Mucosa of descending colon (tissue), 3 donors: ENCODE measurements at regions not wholly inside any gene's neighbourhood (a gene's known extent, or its start where the extent isn't known, plus 50 kb on each side); places are given as distances from the start of the nearest gene placed in this dataset.

ENCODE experiments used
- ATAC-seq: fragments of 200-7000 bp; cut with Tn5 transposase; one replicate; pipeline ENCODE4 v1.9.1; 2020; ENCODE audit warnings: mild to moderate bottlenecking, moderate library complexity
- DNase-seq, 3 donors: peaks; one replicate each; pipeline ENCODE4 v3.0.0-alpha.2; 2020
- H3K36me3 ChIP-seq: fragments of 200-600 bp; one replicate; pipeline ENCODE4 v1.8.0; 2021; ENCODE audit warnings: low read depth, mild to moderate bottlenecking
- H3K4me1 ChIP-seq: fragments of 200-600 bp; one replicate; pipeline ENCODE4 v1.8.0; 2021; ENCODE audit warnings: low read depth, mild to moderate bottlenecking
- H3K4me3 ChIP-seq: fragments of 200-600 bp; one replicate; pipeline ENCODE4 v1.8.0; 2021; ENCODE audit warnings: mild to moderate bottlenecking
- H3K9me3 ChIP-seq: fragments of 200-600 bp; one replicate; pipeline ENCODE4 v1.8.0; 2021; ENCODE audit warnings: mild to moderate bottlenecking
- CTCF ChIP-seq: fragments of 200-600 bp; IDR thresholded peaks from one replicate; pipeline ENCODE4 v1.8.0; 2022; ENCODE audit warnings: antibody characterized with exemption, mild to moderate bottlenecking
- intact Hi-C, 2 donors: fragments of 100-400 bp; cut with DNase I in 1 of 2; cut with micrococcal nuclease in 1 of 2; formaldehyde crosslinking; loops; one replicate each; pipeline versions ENCODE4 v1.11.0 to v1.11.1; 2022; cut with DNase I, micrococcal nuclease
- donor health status: DM: no; HTN: no; CAD: no; lungs with moderate emphysema.
- donor health status: DM: no; HTN: no; CAD: no.
- donor health status: DM: no; HTN: yes; CAD: no.

GRCh38 chr11:28529046-28529445 lies 420.9 kb downstream of the METTL15 start:
- peaks cover 16% of the 10 kb centered on the region for H3K9me3 ChIP-seq
- DNase-seq (no peak), ATAC-seq (no peak)
- no peak for TF ChIP-seq CTCF
- H3K4me1 ChIP-seq = no peaks in the 10 kb centered on the region
- intact Hi-C loops = loop anchor here in 1 of 2 donors (2.0 kb wide), 1 partner anchor 830 kb away; no protein-coding TSS in a partner anchor
- H3K4me3 ChIP-seq = no peak overlapping the region
- no peaks in the 10 kb centered on the region for H3K36me3 ChIP-seq

- no peak for TF ChIP-seq CTCF
- ATAC-seq = no peak
- no peaks in the 10 kb centered on the region for H3K4me1 ChIP-seq
- H3K36me3 ChIP-seq = no peaks in the 10 kb centered on the region
- DNase-seq = no peak
- no peak overlapping the region for H3K4me3 ChIP-seq
- intact Hi-C loops = loop anchor here in 1 of 2 donors (2.0 kb wide), 1 partner anchor 829 kb away; no protein-coding TSS in a partner anchor
- H3K9me3 ChIP-seq = peaks cover 16% of the 10 kb centered on the region
These were observed 420.0 kb downstream of the METTL15 start for GRCh38 chr11:28528217-28528616.

- Histone ChIP-seq H3K4me1 (no peaks in the 10 kb centered on the region), H3K4me3 (no peak overlapping the region), H3K36me3 (no peaks in the 10 kb centered on the region), H3K9me3 (peaks cover 16% of the 10 kb centered on the region)
- DNase-seq (no peak), ATAC-seq (no peak)
- intact Hi-C loops = no loop called here
- no peak for TF ChIP-seq CTCF
These were observed 418.2 kb downstream of the METTL15 start for GRCh38 chr11:28526406-28526751.

- H3K36me3 ChIP-seq = no peaks in the 10 kb centered on the region
- H3K4me1 ChIP-seq = no peaks in the 10 kb centered on the region
- no peak overlapping the region for H3K4me3 ChIP-seq
- no peak for DNase-seq
- intact Hi-C loops = no loop called here
- TF ChIP-seq CTCF = no peak
- H3K9me3 ChIP-seq = peaks cover 16% of the 10 kb centered on the region
- ATAC-seq = no peak
These were observed 417.6 kb downstream of the METTL15 start for GRCh38 chr11:28525636-28526405.

GRCh38 chr11:28524098-28524497 lies 415.9 kb downstream of the METTL15 start:
- DNase-seq (no peak), ATAC-seq (no peak)
- Histone ChIP-seq H3K9me3 (peaks cover 16% of the 10 kb centered on the region), H3K4me3 (no peak overlapping the region), H3K4me1 (no peaks in the 10 kb centered on the region), H3K36me3 (no peaks in the 10 kb centered on the region)
- intact Hi-C loops = no loop called here
- TF ChIP-seq CTCF = no peak
